GM21390 (cell line): ENCODE measurements at regions not wholly inside any gene's neighbourhood (a gene's known extent, or its start where the extent isn't known, plus 50 kb on each side); places are given as distances from the start of the nearest gene placed in this dataset.
A peak's percentile ranks its signal among the peaks of the same experiment; 100 is the strongest.

Experiments
- ATAC-seq: cut with Tn5 transposase; IDR thresholded peaks from one replicate; pipeline ENCODE4 v1.9.1; 2021; ENCODE audit not compliant: unreplicated experiment

- no peak for ATAC-seq
These were observed 186.8 kb downstream of the ZEB2 start for GRCh38 chr2:144333143-144333555.

GRCh38 chr2:144332356-144333142, 187.4 kb downstream of the ZEB2 start:
- peak; percentile 90 for ATAC-seq

GRCh38 chr2:144331674-144332355, 188.1 kb downstream of the ZEB2 start:
- peak; percentile 66 for ATAC-seq

GRCh38 chr2:144330951-144331673, 188.8 kb downstream of the ZEB2 start:
- ATAC-seq = no peak

- ATAC-seq = no peak
These were observed 190.4 kb downstream of the ZEB2 start for GRCh38 chr2:144329472-144329871.

- ATAC-seq = no peak
These were observed 191.0 kb downstream of the ZEB2 start for GRCh38 chr2:144328938-144329337.

- ATAC-seq = no peak
These were observed 193.1 kb downstream of the ZEB2 start for GRCh38 chr2:144326825-144327224.

GRCh38 chr2:144325086-144325485, 194.8 kb downstream of the ZEB2 start:
- ATAC-seq = peak; percentile 59

- ATAC-seq = peak; percentile 41
These were observed 195.4 kb downstream of the ZEB2 start for GRCh38 chr2:144324446-144325045.

GRCh38 chr2:144323946-144324345, 196.0 kb downstream of the ZEB2 start:
- peak; percentile 42 for ATAC-seq

- ATAC-seq = no peak
These were observed 197.5 kb downstream of the ZEB2 start for GRCh38 chr2:144322379-144322778.

GRCh38 chr2:144320491-144320890, 199.4 kb downstream of the ZEB2 start:
- no peak for ATAC-seq

GRCh38 chr2:144317071-144317738, 202.7 kb downstream of the ZEB2 start:
- no peak for ATAC-seq

- ATAC-seq = no peak
These were observed 208.9 kb downstream of the ZEB2 start for GRCh38 chr2:144310889-144311608.

GRCh38 chr2:144310484-144310883, 209.4 kb downstream of the ZEB2 start:
- peak; percentile 66 for ATAC-seq

GRCh38 chr2:144307711-144308110, 212.2 kb downstream of the ZEB2 start:
- no peak for ATAC-seq

- ATAC-seq = no peak
These were observed 215.7 kb downstream of the ZEB2 start for GRCh38 chr2:144304202-144304601.

- no peak for ATAC-seq
These were observed 219.3 kb downstream of the ZEB2 start for GRCh38 chr2:144300632-144301031.

GRCh38 chr2:144290276-144290675, 229.6 kb downstream of the ZEB2 start:
- no peak for ATAC-seq

- ATAC-seq = no peak
These were observed 231.5 kb downstream of the ZEB2 start for GRCh38 chr2:144288438-144288837.
